Astrocyte (in vitro differentiated cells and primary cell): ENCODE measurements at regions not wholly inside any gene's neighbourhood (a gene's known extent, or its start where the extent isn't known, plus 50 kb on each side); places are given as distances from the start of the nearest gene placed in this dataset.

Experiments
- DNase-seq: peaks from one replicate; pipeline ENCODE4 v3.0.0-alpha.2; 2010; ENCODE audit warnings: low read depth
- FAIRE-seq: peaks from 2 replicates; lab custom pipeline; 2011; peaks lifted over from hg19 to GRCh38; lab: Jason Lieb, UNC
- H2AFZ ChIP-seq: 2 replicates; pipeline ENCODE4 v1.6.0; 2012; ENCODE audit warnings: low read depth, low read length, inconsistent platforms
- H3K27ac ChIP-seq: 2 replicates; pipeline ENCODE4 v1.5.1; 2011; ENCODE audit warnings: low read depth, low read length, inconsistent platforms
- H3K27me3 ChIP-seq: 2 replicates; pipeline ENCODE4 v1.6.0; 2011; ENCODE audit warnings: low read length, inconsistent platforms; ENCODE audit not compliant: insufficient read depth
- H3K36me3 ChIP-seq: 2 replicates; pipeline ENCODE4 v1.5.1; 2011; ENCODE audit warnings: low read length, inconsistent platforms; ENCODE audit not compliant: insufficient read depth
- H3K4me1 ChIP-seq: 2 replicates; pipeline ENCODE4 v1.5.1; 2011; ENCODE audit warnings: low read length, inconsistent platforms; ENCODE audit not compliant: insufficient read depth
- H3K4me2 ChIP-seq: 2 replicates; pipeline ENCODE4 v1.6.0; 2012; ENCODE audit warnings: low read length, inconsistent platforms
- H3K4me3 ChIP-seq: 2 replicates; pipeline ENCODE4 v1.5.1; 2011; ENCODE audit warnings: low read depth, mild to moderate bottlenecking, low read length, inconsistent platforms; ENCODE audit not compliant: insufficient read depth
- H3K79me2 ChIP-seq: 2 replicates; pipeline ENCODE4 v1.6.0; 2012; ENCODE audit warnings: mild to moderate bottlenecking, low read length, inconsistent platforms; ENCODE audit not compliant: insufficient read depth
- H3K9ac ChIP-seq: 2 replicates; pipeline ENCODE4 v1.6.0; 2012; ENCODE audit warnings: mild to moderate bottlenecking, low read length, inconsistent platforms
- H3K9me3 ChIP-seq: 2 replicates; pipeline ENCODE4 v1.5.1; 2012; ENCODE audit warnings: low read depth, mild to moderate bottlenecking, low read length, inconsistent platforms; ENCODE audit not compliant: insufficient read depth
- H4K20me1 ChIP-seq: 2 replicates; pipeline ENCODE4 v1.6.0; 2012; ENCODE audit warnings: low read length, inconsistent platforms; ENCODE audit not compliant: insufficient read depth
- H3K27ac Mint-ChIP-seq: one replicate; pipeline ENCODE4 v1.8.0; 2021; ENCODE audit warnings: mild to moderate bottlenecking, mixed read lengths; ENCODE audit not compliant: unreplicated experiment
- H3K27me3 Mint-ChIP-seq: one replicate; pipeline ENCODE4 v1.8.0; 2021; ENCODE audit warnings: low read depth, mixed read lengths; ENCODE audit not compliant: unreplicated experiment
- H3K36me3 Mint-ChIP-seq: one replicate; pipeline ENCODE4 v1.8.0; 2021; ENCODE audit warnings: low read depth, mixed read lengths; ENCODE audit not compliant: unreplicated experiment
- H3K4me1 Mint-ChIP-seq: one replicate; pipeline ENCODE4 v1.8.0; 2021; ENCODE audit warnings: low read depth, mixed read lengths; ENCODE audit not compliant: unreplicated experiment
- H3K4me3 Mint-ChIP-seq: one replicate; pipeline ENCODE4 v1.8.0; 2021; ENCODE audit warnings: mild to moderate bottlenecking, moderate library complexity, mixed read lengths; ENCODE audit not compliant: unreplicated experiment
- H3K9me3 Mint-ChIP-seq: one replicate; pipeline ENCODE4 v1.8.0; 2021; ENCODE audit warnings: mild to moderate bottlenecking, mixed read lengths; ENCODE audit not compliant: unreplicated experiment
- CTCF ChIP-seq: IDR thresholded peaks from 2 replicates; pipeline ENCODE4 v1.5.1; 2011; ENCODE audit warnings: low read depth, mild to moderate bottlenecking, inconsistent platforms, low read length, moderate library complexity; ENCODE audit not compliant: insufficient read depth
- EZH2 ChIP-seq: IDR thresholded peaks from 2 replicates; pipeline ENCODE4 v1.6.1; 2012; ENCODE audit warnings: mild to moderate bottlenecking, low read length, inconsistent platforms; ENCODE audit not compliant: insufficient read depth

GRCh38 chr4:13174001-13174400 is 310.1 kb downstream of the RAB28 start:
- DNase-seq (no peak), FAIRE-seq (no peak)
- Histone ChIP-seq H3K4me3 (no peak overlapping the region), H3K9ac (no peak overlapping the region), H3K4me1 (peaks cover 5% of the 10 kb centered on the region), H2AFZ (no peak overlapping the region), H3K79me2 (no peaks in the 10 kb centered on the region), H3K27ac (no peak overlapping the region), H3K27me3 (no peaks in the 10 kb centered on the region), H3K9me3 (no peaks in the 10 kb centered on the region), H3K36me3 (no peaks in the 10 kb centered on the region), H4K20me1 (no peaks in the 10 kb centered on the region), H3K4me2 (no peak overlapping the region)
- Mint-ChIP-seq H3K27ac (no peak overlapping the region), H3K4me1 (peaks cover 2% of the 10 kb centered on the region), H3K9me3 (no peaks in the 10 kb centered on the region), H3K36me3 (no peaks in the 10 kb centered on the region), H3K27me3 (no peaks in the 10 kb centered on the region), H3K4me3 (no peak overlapping the region)
- TF ChIP-seq CTCF (no peak), EZH2 (no peak)

GRCh38 chr4:13171292-13172057 is 312.7 kb downstream of the RAB28 start:
- Histone ChIP-seq H3K4me1 (peaks cover 5% of the 10 kb centered on the region), H3K27ac (no peak overlapping the region), H3K36me3 (no peaks in the 10 kb centered on the region), H3K9ac (no peak overlapping the region), H3K79me2 (no peaks in the 10 kb centered on the region), H4K20me1 (no peaks in the 10 kb centered on the region), H2AFZ (no peak overlapping the region), H3K4me3 (no peak overlapping the region), H3K4me2 (no peak overlapping the region), H3K27me3 (no peaks in the 10 kb centered on the region), H3K9me3 (no peaks in the 10 kb centered on the region)
- H3K4me1 Mint-ChIP-seq = peaks cover 4% of the 10 kb centered on the region
- H3K4me3 Mint-ChIP-seq = no peak overlapping the region
- no peak for FAIRE-seq
- no peak for TF ChIP-seq EZH2
- TF ChIP-seq CTCF = no peak
- H3K27me3 Mint-ChIP-seq = no peaks in the 10 kb centered on the region
- no peak overlapping the region for H3K27ac Mint-ChIP-seq
- no peaks in the 10 kb centered on the region for H3K36me3 Mint-ChIP-seq
- DNase-seq = no peak
- no peaks in the 10 kb centered on the region for H3K9me3 Mint-ChIP-seq

- Mint-ChIP-seq H3K4me1 (peaks cover 11% of the 10 kb centered on the region), H3K27ac (no peak overlapping the region), H3K9me3 (no peaks in the 10 kb centered on the region), H3K4me3 (no peak overlapping the region), H3K36me3 (no peaks in the 10 kb centered on the region), H3K27me3 (no peaks in the 10 kb centered on the region)
- DNase-seq (peak; percentile 74), FAIRE-seq (no peak)
- TF ChIP-seq CTCF = no peak
- TF ChIP-seq EZH2 = no peak
- Histone ChIP-seq H3K36me3 (no peaks in the 10 kb centered on the region), H3K27me3 (no peaks in the 10 kb centered on the region), H3K79me2 (no peaks in the 10 kb centered on the region), H3K4me2 (peak overlapping the region; percentile 14), H3K9me3 (no peaks in the 10 kb centered on the region), H4K20me1 (no peaks in the 10 kb centered on the region), H3K4me3 (no peak overlapping the region), H3K4me1 (peaks cover 5% of the 10 kb centered on the region), H2AFZ (peak overlapping the region; percentile 14), H3K27ac (no peak overlapping the region), H3K9ac (no peak overlapping the region)
These were observed 314.2 kb downstream of the RAB28 start for GRCh38 chr4:13169731-13170525.
